Natural killer cell (primary cell): ENCODE measurements at regions not wholly inside any gene's neighbourhood (a gene's known extent, or its start where the extent isn't known, plus 50 kb on each side); places are given as distances from the start of the nearest gene placed in this dataset.

Experiments used
- ATAC-seq, 3 donors: fragments of 150-1000 bp in 2 of 3; fragments of 200-7000 bp in 1 of 3; cut with Tn5 transposase; 1 replicate in 1 of 3; 2 replicates in 2 of 3; pipeline ENCODE4 v1.10.0; 2021; ENCODE audit warnings: mild to moderate bottlenecking in 2 of 3, moderate library complexity in 2 of 3
- DNase-seq, 2 donors: peaks; one replicate each; pipeline versions ENCODE4 v3.0.0 to v3.0.0-alpha.2; 2013 to 2021; ENCODE audit warnings: mixed read lengths in 1 of 2
- H3K27ac ChIP-seq: one replicate; pipeline ENCODE4 v1.5.1; 2013; ENCODE audit warnings: mild to moderate bottlenecking, low read length
- H3K27me3 ChIP-seq: one replicate; pipeline ENCODE4 v1.6.1; 2013; ENCODE audit warnings: low read length; ENCODE audit not compliant: control insufficient read depth, insufficient read depth
- H3K36me3 ChIP-seq: one replicate; pipeline ENCODE4 v1.6.1; 2013; ENCODE audit warnings: low read length; ENCODE audit not compliant: control insufficient read depth, insufficient read depth
- H3K4me1 ChIP-seq: one replicate; pipeline ENCODE4 v1.6.1; 2013; ENCODE audit warnings: low read length; ENCODE audit not compliant: control insufficient read depth, insufficient read depth
- H3K4me3 ChIP-seq: one replicate; pipeline ENCODE4 v1.5.1; 2013; ENCODE audit warnings: low read length
- H3K9me3 ChIP-seq: one replicate; pipeline ENCODE4 v1.6.1; 2013; ENCODE audit warnings: low read length; ENCODE audit not compliant: control insufficient read depth, insufficient read depth
- H3K27ac Mint-ChIP-seq, 2 donors: one replicate each; pipeline ENCODE4 v1.8.0; 2022; ENCODE audit warnings: mild to moderate bottlenecking in 2 of 2, mixed read lengths in 2 of 2, moderate library complexity in 1 of 2
- H3K27me3 Mint-ChIP-seq, 2 donors: one replicate each; pipeline ENCODE4 v1.8.0; 2022; ENCODE audit warnings: low read depth in 2 of 2, mixed read lengths in 2 of 2
- H3K36me3 Mint-ChIP-seq: one replicate; pipeline ENCODE4 v1.8.0; 2022; ENCODE audit warnings: mixed read lengths
- H3K4me1 Mint-ChIP-seq, 2 donors: one replicate each; pipeline ENCODE4 v1.8.0; 2022; ENCODE audit warnings: mixed read lengths in 2 of 2
- H3K4me3 Mint-ChIP-seq: one replicate; pipeline ENCODE4 v1.8.0; 2022; ENCODE audit warnings: mild to moderate bottlenecking, moderate library complexity, mixed read lengths
- H3K9me3 Mint-ChIP-seq, 2 donors: one replicate each; pipeline ENCODE4 v1.8.0; 2022; ENCODE audit warnings: mixed read lengths in 2 of 2
- WGBS: methylation state at CpG from one replicate; pipeline ENCODE4 v1.1.7; 2013; ENCODE audit warnings: missing lambda C conversion rate; ENCODE audit not compliant: insufficient coverage; 5-methylcytosine and 5-hydroxymethylcytosine counted together
- intact Hi-C: fragments of 100-400 bp; cut with micrococcal nuclease; formaldehyde crosslinking; loops from one replicate; pipeline ENCODE4 v1.14.2; 2022
- TF ChIP-seq, protein P1 (sequence below): fragments of 200-600 bp; IDR thresholded peaks from one replicate; pipeline ENCODE4 v1.8.0; 2022; ENCODE audit warnings: antibody characterized with exemption

DNA sequence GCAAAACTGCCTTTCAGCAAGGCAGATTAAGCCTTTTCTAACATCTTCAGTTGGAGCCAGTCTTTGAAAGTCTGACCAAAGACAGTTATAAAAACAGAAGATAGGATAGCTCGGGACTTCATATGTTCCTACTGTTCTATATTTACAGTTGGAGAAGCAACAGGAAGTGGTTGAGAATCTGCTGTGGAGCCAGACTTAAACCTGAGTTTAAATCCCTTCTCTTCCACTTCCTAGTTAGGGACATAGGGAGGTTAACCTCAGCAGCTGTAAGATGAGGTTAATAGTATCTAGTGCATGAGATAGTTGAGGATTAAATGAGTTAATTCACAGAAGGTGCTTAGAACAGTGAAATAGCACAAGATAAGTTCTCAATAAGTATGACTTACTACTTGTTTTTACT, 84.5 kb upstream of the FREM1 start:
- peaks cover 3 to 4% of the 10 kb centered on the region in 2 donors for H3K9me3 Mint-ChIP-seq
- peaks cover 11% of the 10 kb centered on the region for H3K4me1 ChIP-seq
- intact Hi-C loops, result no loop called here
- H3K4me3 Mint-ChIP-seq, result no peak overlapping the region
- peaks cover 8% of the 10 kb centered on the region for H3K27me3 ChIP-seq
- WGBS, result no CpG with 5 or more reads among the region's 1 CpG
- H3K27ac Mint-ChIP-seq, result no peak overlapping the region
- peaks cover 28 to 30% of the 10 kb centered on the region in 2 donors for H3K4me1 Mint-ChIP-seq
- H3K36me3 ChIP-seq, result no peaks in the 10 kb centered on the region
- peak in 1 of 2 donors; percentile 2 for DNase-seq
- no peaks in the 10 kb centered on the region for H3K36me3 Mint-ChIP-seq
- peaks cover 12 to 15% of the 10 kb centered on the region in 2 donors for H3K27me3 Mint-ChIP-seq
- H3K27ac ChIP-seq, result no peak overlapping the region
- no peak for ATAC-seq
- TF ChIP-seq, protein P1, sequence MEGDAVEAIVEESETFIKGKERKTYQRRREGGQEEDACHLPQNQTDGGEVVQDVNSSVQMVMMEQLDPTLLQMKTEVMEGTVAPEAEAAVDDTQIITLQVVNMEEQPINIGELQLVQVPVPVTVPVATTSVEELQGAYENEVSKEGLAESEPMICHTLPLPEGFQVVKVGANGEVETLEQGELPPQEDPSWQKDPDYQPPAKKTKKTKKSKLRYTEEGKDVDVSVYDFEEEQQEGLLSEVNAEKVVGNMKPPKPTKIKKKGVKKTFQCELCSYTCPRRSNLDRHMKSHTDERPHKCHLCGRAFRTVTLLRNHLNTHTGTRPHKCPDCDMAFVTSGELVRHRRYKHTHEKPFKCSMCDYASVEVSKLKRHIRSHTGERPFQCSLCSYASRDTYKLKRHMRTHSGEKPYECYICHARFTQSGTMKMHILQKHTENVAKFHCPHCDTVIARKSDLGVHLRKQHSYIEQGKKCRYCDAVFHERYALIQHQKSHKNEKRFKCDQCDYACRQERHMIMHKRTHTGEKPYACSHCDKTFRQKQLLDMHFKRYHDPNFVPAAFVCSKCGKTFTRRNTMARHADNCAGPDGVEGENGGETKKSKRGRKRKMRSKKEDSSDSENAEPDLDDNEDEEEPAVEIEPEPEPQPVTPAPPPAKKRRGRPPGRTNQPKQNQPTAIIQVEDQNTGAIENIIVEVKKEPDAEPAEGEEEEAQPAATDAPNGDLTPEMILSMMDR, result no peak
- H3K9me3 ChIP-seq, result no peaks in the 10 kb centered on the region
- no peak overlapping the region for H3K4me3 ChIP-seq

- peaks cover 8% of the 10 kb centered on the region for H3K27me3 ChIP-seq
- ATAC-seq (peak in 1 of 3 donors; percentile 47), DNase-seq (peak in 1 of 2 donors; percentile 50)
- Mint-ChIP-seq H3K4me1 (peaks cover 28 to 30% of the 10 kb centered on the region in 2 donors), H3K36me3 (no peaks in the 10 kb centered on the region), H3K4me3 (peak overlapping the region; percentile 71), H3K27ac (peak overlapping the region in 1 of 2 donors; percentile 1), H3K27me3 (peaks cover 12 to 15% of the 10 kb centered on the region in 2 donors), H3K9me3 (peaks cover 0 to 4% of the 10 kb centered on the region in 2 donors)
- peaks cover 11% of the 10 kb centered on the region for H3K4me1 ChIP-seq
- H3K4me3 ChIP-seq, result no peak overlapping the region
- intact Hi-C loops, result no loop called here
- no peaks in the 10 kb centered on the region for H3K36me3 ChIP-seq
- H3K9me3 ChIP-seq, result no peaks in the 10 kb centered on the region
- WGBS, result 29% methylated on average over 7 of the region's 9 CpGs
- H3K27ac ChIP-seq, result no peak overlapping the region
- TF ChIP-seq, protein P1, result no peak
Measured at GRCh38 chr9:14993901-14994554, 83.8 kb upstream of the FREM1 start.

DNA sequence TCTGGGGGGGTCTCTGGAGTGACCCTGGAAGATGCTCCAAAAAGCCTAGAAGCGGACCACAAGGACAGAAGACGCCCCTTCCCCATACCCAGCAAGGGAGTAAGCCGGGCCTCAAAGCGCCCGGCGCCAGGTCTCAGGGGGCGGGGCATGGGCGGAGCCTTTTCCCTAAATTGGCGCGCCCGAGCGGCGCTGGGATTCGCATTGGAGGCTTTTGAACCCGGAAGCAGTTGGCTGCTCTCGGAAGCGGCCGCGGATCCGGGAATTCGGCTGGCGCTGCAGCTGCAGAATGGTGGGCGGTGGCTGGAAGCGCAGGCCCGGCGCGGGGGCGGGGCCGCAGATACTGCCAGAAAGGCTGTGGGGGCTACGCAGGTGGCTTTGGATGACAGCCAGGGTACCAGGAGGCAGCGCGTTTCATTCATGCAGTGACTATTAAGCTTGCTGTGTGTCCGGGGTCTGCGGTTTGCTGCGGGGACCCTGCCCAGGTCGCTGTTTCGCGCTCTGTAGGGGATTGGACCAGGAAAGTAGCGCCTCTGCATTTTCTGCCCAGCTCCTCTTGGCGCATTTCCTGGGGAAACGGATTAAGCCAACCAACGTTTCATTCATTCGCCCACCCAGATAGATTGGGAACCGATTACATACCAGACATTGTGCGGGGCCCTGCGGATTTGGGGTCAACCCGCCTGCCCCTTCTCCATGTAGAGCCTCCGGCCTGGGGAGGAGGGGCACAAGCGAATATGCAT, 83.0 kb upstream of the FREM1 start:
- WGBS, result 15% methylated on average over 49 of the region's 49 CpGs
- Histone ChIP-seq H3K36me3 (no peaks in the 10 kb centered on the region), H3K27ac (no peak overlapping the region), H3K9me3 (no peaks in the 10 kb centered on the region), H3K4me3 (peak overlapping the region; percentile 33), H3K27me3 (peaks cover 8% of the 10 kb centered on the region), H3K4me1 (peaks cover 11% of the 10 kb centered on the region)
- intact Hi-C loops, result no loop called here
- Mint-ChIP-seq H3K27me3 (peaks cover 12 to 15% of the 10 kb centered on the region in 2 donors), H3K4me1 (peaks cover 28 to 30% of the 10 kb centered on the region in 2 donors), H3K36me3 (no peaks in the 10 kb centered on the region), H3K27ac (peak overlapping the region in 1 of 2 donors; percentile 1), H3K9me3 (peaks cover 0 to 4% of the 10 kb centered on the region in 2 donors), H3K4me3 (peak overlapping the region; percentile 71)
- peak in 1 of 2 donors; percentile 51 for DNase-seq
- TF ChIP-seq, protein P1, result no peak
- peak in 2 of 3 donors; percentile 24 to 33 for ATAC-seq
